ENCODE measurements at regions not wholly inside any gene's neighbourhood (a gene's known extent, or its start where the extent isn't known, plus 50 kb on each side); places are given as distances from the start of the nearest gene placed in this dataset.
"Not testable (repeated sequence)": the region's sequence is repeated elsewhere in the genome, so short reads cannot be mapped to it uniquely, and the experiment has no call there.

- ChIA-PET POLR2A (no interaction called here), CTCF (no interaction called here)
- ATAC-seq (no peak), DNase-seq (no peak)
- Mint-ChIP-seq H3K4me1 (ENCODE audit: low read depth) (no peaks in the 10 kb centered on the region), H3K36me3 (ENCODE audit: low read depth) (no peaks in the 10 kb centered on the region), H3K4me3 (no peak overlapping the region), H3K27me3 (ENCODE audit: low read depth) (peaks cover 21% of the 10 kb centered on the region), H3K27ac (no peak overlapping the region), H3K9me3 (ENCODE audit: insufficient read depth) (no peaks in the 10 kb centered on the region)
Measured at GRCh38 chr16:86881118-86881510, 302.8 kb downstream of the FOXL1 start.

- no peak overlapping the region for H3K27ac Mint-ChIP-seq
- H3K4me3 Mint-ChIP-seq = no peak overlapping the region
- ChIA-PET POLR2A (no interaction called here), CTCF (interaction anchor here (1.0 kb wide), 1 partner anchor 10 kb away, joined by 3 read pairs; no protein-coding TSS in a partner anchor)
- ATAC-seq (no peak), DNase-seq (no peak)
- peaks cover 21% of the 10 kb centered on the region for H3K27me3 Mint-ChIP-seq (ENCODE audit: low read depth)
- no peaks in the 10 kb centered on the region for H3K4me1 Mint-ChIP-seq (ENCODE audit: low read depth)
- H3K9me3 Mint-ChIP-seq (ENCODE audit: insufficient read depth) = no peaks in the 10 kb centered on the region
- no peaks in the 10 kb centered on the region for H3K36me3 Mint-ChIP-seq (ENCODE audit: low read depth)
Measured at GRCh38 chr16:86881861-86882273, 303.5 kb downstream of the FOXL1 start.

- no peak for DNase-seq
- Mint-ChIP-seq H3K27me3 (ENCODE audit: low read depth) (peaks cover 15% of the 10 kb centered on the region), H3K27ac (no peak overlapping the region), H3K9me3 (ENCODE audit: insufficient read depth) (no peaks in the 10 kb centered on the region), H3K4me1 (ENCODE audit: low read depth) (no peaks in the 10 kb centered on the region), H3K36me3 (ENCODE audit: low read depth) (no peaks in the 10 kb centered on the region), H3K4me3 (no peak overlapping the region)
- ChIA-PET POLR2A (no interaction called here), CTCF (interaction anchor here (1.0 kb wide), 1 partner anchor 9 kb away, joined by 3 read pairs; no protein-coding TSS in a partner anchor)
- no peak for ATAC-seq
Measured at GRCh38 chr16:86882586-86883280, 304.4 kb downstream of the FOXL1 start.

- H3K9me3 Mint-ChIP-seq (ENCODE audit: insufficient read depth) = no peaks in the 10 kb centered on the region
- POLR2A ChIA-PET = no interaction called here
- no peak overlapping the region for H3K4me3 Mint-ChIP-seq
- no peak for ATAC-seq
- no peaks in the 10 kb centered on the region for H3K36me3 Mint-ChIP-seq (ENCODE audit: low read depth)
- H3K27me3 Mint-ChIP-seq (ENCODE audit: low read depth) = peaks cover 6% of the 10 kb centered on the region
- no peak for DNase-seq
- no peak overlapping the region for H3K27ac Mint-ChIP-seq
- H3K4me1 Mint-ChIP-seq (ENCODE audit: low read depth) = no peaks in the 10 kb centered on the region
- CTCF ChIA-PET = no interaction called here
Measured at GRCh38 chr16:86883583-86884389, 305.4 kb downstream of the FOXL1 start.

- ATAC-seq = no peak
- no peaks in the 10 kb centered on the region for H3K4me1 Mint-ChIP-seq (ENCODE audit: low read depth)
Measured at GRCh38 chr16:86884390-86884650, 306.0 kb downstream of the FOXL1 start.

GRCh38 chr16:86885139-86885538, 306.8 kb downstream of the FOXL1 start:
- DNase-seq (no peak), ATAC-seq (no peak)
- Mint-ChIP-seq H3K4me3 (no peak overlapping the region), H3K27ac (no peak overlapping the region), H3K27me3 (ENCODE audit: low read depth) (no peaks in the 10 kb centered on the region), H3K36me3 (ENCODE audit: low read depth) (no peaks in the 10 kb centered on the region), H3K9me3 (ENCODE audit: insufficient read depth) (no peaks in the 10 kb centered on the region), H3K4me1 (ENCODE audit: low read depth) (no peaks in the 10 kb centered on the region)
- CTCF ChIA-PET = no interaction called here
- POLR2A ChIA-PET = no interaction called here

More at GRCh38 chr16:86884390-86884650, 306.0 kb downstream of the FOXL1 start:
- H3K36me3 Mint-ChIP-seq (ENCODE audit: low read depth) = no peaks in the 10 kb centered on the region
- ChIA-PET POLR2A (no interaction called here), CTCF (no interaction called here)
- no peaks in the 10 kb centered on the region for H3K9me3 Mint-ChIP-seq (ENCODE audit: insufficient read depth)
- peaks cover 3% of the 10 kb centered on the region for H3K27me3 Mint-ChIP-seq (ENCODE audit: low read depth)
- no peak for DNase-seq
- no peak overlapping the region for H3K27ac Mint-ChIP-seq
- H3K4me3 Mint-ChIP-seq = no peak overlapping the region

- no peak overlapping the region for H3K27ac Mint-ChIP-seq
- ChIA-PET POLR2A (no interaction called here), CTCF (no interaction called here)
- H3K4me1 Mint-ChIP-seq (ENCODE audit: low read depth) = no peaks in the 10 kb centered on the region
- H3K9me3 Mint-ChIP-seq (ENCODE audit: insufficient read depth) = no peaks in the 10 kb centered on the region
- H3K4me3 Mint-ChIP-seq = no peak overlapping the region
- no peaks in the 10 kb centered on the region for H3K27me3 Mint-ChIP-seq (ENCODE audit: low read depth)
- no peak for ATAC-seq
- DNase-seq = no peak
- no peaks in the 10 kb centered on the region for H3K36me3 Mint-ChIP-seq (ENCODE audit: low read depth)
Measured at GRCh38 chr16:86886651-86887050, 308.3 kb downstream of the FOXL1 start.

GRCh38 chr16:86887416-86887815, 309.1 kb downstream of the FOXL1 start:
- ChIA-PET CTCF (no interaction called here), POLR2A (no interaction called here)
- DNase-seq = no peak
- H3K4me3 Mint-ChIP-seq = no peak overlapping the region
- no peaks in the 10 kb centered on the region for H3K36me3 Mint-ChIP-seq (ENCODE audit: low read depth)
- no peak overlapping the region for H3K27ac Mint-ChIP-seq
- no peak for ATAC-seq
- H3K27me3 Mint-ChIP-seq (ENCODE audit: low read depth) = no peaks in the 10 kb centered on the region
- H3K4me1 Mint-ChIP-seq (ENCODE audit: low read depth) = no peaks in the 10 kb centered on the region
- no peaks in the 10 kb centered on the region for H3K9me3 Mint-ChIP-seq (ENCODE audit: insufficient read depth)

- ATAC-seq (no peak), DNase-seq (no peak)
- no peaks in the 10 kb centered on the region for H3K4me1 Mint-ChIP-seq (ENCODE audit: low read depth)
- H3K27ac Mint-ChIP-seq = no peak overlapping the region
- POLR2A ChIA-PET = no interaction called here
- no peak overlapping the region for H3K4me3 Mint-ChIP-seq
- CTCF ChIA-PET = no interaction called here
- no peaks in the 10 kb centered on the region for H3K9me3 Mint-ChIP-seq (ENCODE audit: insufficient read depth)
- H3K27me3 Mint-ChIP-seq (ENCODE audit: low read depth) = no peaks in the 10 kb centered on the region
- no peaks in the 10 kb centered on the region for H3K36me3 Mint-ChIP-seq (ENCODE audit: low read depth)
Measured at GRCh38 chr16:86888231-86889053, 310.1 kb downstream of the FOXL1 start.

- CTCF ChIA-PET, H3K4me3 Mint-ChIP-seq, POLR2A ChIA-PET: not testable (repeated sequence)
Measured at GRCh38 chr16:86889054-86889366, 310.7 kb downstream of the FOXL1 start.

GRCh38 chr16:86889974-86890373, 311.6 kb downstream of the FOXL1 start:
- H3K27me3 Mint-ChIP-seq (ENCODE audit: low read depth) = no peaks in the 10 kb centered on the region
- H3K4me1 Mint-ChIP-seq (ENCODE audit: low read depth) = no peaks in the 10 kb centered on the region
- no peak overlapping the region for H3K27ac Mint-ChIP-seq
- H3K36me3 Mint-ChIP-seq (ENCODE audit: low read depth) = no peaks in the 10 kb centered on the region
- ChIA-PET CTCF (no interaction called here), POLR2A (no interaction called here)
- H3K4me3 Mint-ChIP-seq = no peak overlapping the region
- DNase-seq (no peak), ATAC-seq (no peak)
- no peaks in the 10 kb centered on the region for H3K9me3 Mint-ChIP-seq (ENCODE audit: insufficient read depth)

More at GRCh38 chr16:86889054-86889366, 310.7 kb downstream of the FOXL1 start:
- not testable (repeated sequence) for H3K4me1 Mint-ChIP-seq (ENCODE audit: low read depth); H3K27ac Mint-ChIP-seq; H3K9me3 Mint-ChIP-seq (ENCODE audit: insufficient read depth); H3K27me3 Mint-ChIP-seq (ENCODE audit: low read depth); H3K36me3 Mint-ChIP-seq (ENCODE audit: low read depth); ATAC-seq; DNase-seq

GRCh38 chr16:86891121-86891520, 312.8 kb downstream of the FOXL1 start:
- Mint-ChIP-seq H3K4me1 (ENCODE audit: low read depth) (no peaks in the 10 kb centered on the region), H3K4me3 (no peak overlapping the region), H3K27ac (no peak overlapping the region), H3K36me3 (ENCODE audit: low read depth) (no peaks in the 10 kb centered on the region), H3K27me3 (ENCODE audit: low read depth) (no peaks in the 10 kb centered on the region), H3K9me3 (ENCODE audit: insufficient read depth) (no peaks in the 10 kb centered on the region)
- CTCF ChIA-PET = no interaction called here
- ATAC-seq (no peak), DNase-seq (no peak)
- POLR2A ChIA-PET = no interaction called here
